Astrocyte of the spinal cord (primary cell): ENCODE measurements at regions not wholly inside any gene's neighbourhood (a gene's known extent, or its start where the extent isn't known, plus 50 kb on each side); places are given as distances from the start of the nearest gene placed in this dataset.

Experiments used
- DNase-seq: peaks from one replicate; pipeline ENCODE4 v3.0.0; 2011; ENCODE audit warnings: low read depth, low spot score
- H3K4me3 ChIP-seq: 2 replicates; pipeline ENCODE4 v1.5.1; 2011; ENCODE audit warnings: low read depth, mild to moderate bottlenecking, low read length, moderate library complexity
- CTCF ChIP-seq: IDR thresholded peaks from 2 replicates; pipeline ENCODE4 v1.5.1; 2012; ENCODE audit warnings: low read depth, mild to moderate bottlenecking, low read length, inconsistent platforms
- in situ Hi-C: cut with HindIII; loops from 2 replicates; pipeline ENCODE4 v1.10.0; 2017; ENCODE audit warnings: low sequenced_read_pairs

- no peak for TF ChIP-seq CTCF
- in situ Hi-C loops, result loop anchor here (25.0 kb wide), 2 partner anchors 226 to 351 kb away; no protein-coding TSS in a partner anchor
- DNase-seq, result no peak
- H3K4me3 ChIP-seq, result no peak overlapping the region
Observed at GRCh38 chr1:234735916-234736315, 125.9 kb upstream of the IRF2BP2 start.

- in situ Hi-C loops, result loop anchor here (25.0 kb wide), 2 partner anchors 227 to 352 kb away; no protein-coding TSS in a partner anchor
- DNase-seq, result no peak
- no peak for TF ChIP-seq CTCF
- no peak overlapping the region for H3K4me3 ChIP-seq
Observed at GRCh38 chr1:234735476-234735875, 125.5 kb upstream of the IRF2BP2 start.

GRCh38 chr1:234734869-234735268 lies 124.9 kb upstream of the IRF2BP2 start:
- TF ChIP-seq CTCF, result no peak
- H3K4me3 ChIP-seq, result no peak overlapping the region
- no peak for DNase-seq
- in situ Hi-C loops, result loop anchor here (25.0 kb wide), 2 partner anchors 227 to 352 kb away; no protein-coding TSS in a partner anchor

GRCh38 chr1:234734412-234734835 lies 124.4 kb upstream of the IRF2BP2 start:
- no peak for DNase-seq
- no peak overlapping the region for H3K4me3 ChIP-seq
- in situ Hi-C loops, result loop anchor here (25.0 kb wide), 2 partner anchors 228 to 353 kb away; no protein-coding TSS in a partner anchor
- TF ChIP-seq CTCF, result no peak

GRCh38 chr1:234733427-234733826 lies 123.4 kb upstream of the IRF2BP2 start:
- H3K4me3 ChIP-seq, result no peak overlapping the region
- DNase-seq, result no peak
- in situ Hi-C loops, result loop anchor here (25.0 kb wide), 2 partner anchors 229 to 354 kb away; no protein-coding TSS in a partner anchor
- TF ChIP-seq CTCF, result no peak

- in situ Hi-C loops, result loop anchor here (25.0 kb wide), 2 partner anchors 229 to 354 kb away; no protein-coding TSS in a partner anchor
- DNase-seq, result no peak
- no peak overlapping the region for H3K4me3 ChIP-seq
- no peak for TF ChIP-seq CTCF
Observed at GRCh38 chr1:234732671-234733390, 122.9 kb upstream of the IRF2BP2 start.
